HG03095 (cell line): ENCODE measurements at regions not wholly inside any gene's neighbourhood (a gene's known extent, or its start where the extent isn't known, plus 50 kb on each side); places are given as distances from the start of the nearest gene placed in this dataset.
"Not testable (repeated sequence)": the region's sequence is repeated elsewhere in the genome, so short reads cannot be mapped to it uniquely, and the experiment has no call there.

Experiments used
- ATAC-seq: cut with Tn5 transposase; IDR thresholded peaks from one replicate; pipeline ENCODE4 v1.9.1; 2021; ENCODE audit warnings: moderate library complexity; ENCODE audit not compliant: unreplicated experiment

- ATAC-seq, result no peak
Observed at GRCh38 chr1:121566346-121566745, 381.6 kb downstream of the SRGAP2C start.

- ATAC-seq, result no peak
Observed at GRCh38 chr1:121569428-121569827, 384.7 kb downstream of the SRGAP2C start.

GRCh38 chr1:121573881-121574504, 389.2 kb downstream of the SRGAP2C start:
- not testable (repeated sequence) for ATAC-seq

- ATAC-seq, result not testable (repeated sequence)
Observed at GRCh38 chr1:121574505-121574899, 389.7 kb downstream of the SRGAP2C start.

GRCh38 chr1:121582898-121583297, 398.1 kb downstream of the SRGAP2C start:
- not testable (repeated sequence) for ATAC-seq

- ATAC-seq, result no peak
Observed at GRCh38 chr1:121586369-121587229, 401.8 kb downstream of the SRGAP2C start.

- ATAC-seq, result no peak
Observed at GRCh38 chr1:121587230-121587569, 402.4 kb downstream of the SRGAP2C start.

GRCh38 chr1:121587777-121588176, 403.0 kb downstream of the SRGAP2C start:
- no peak for ATAC-seq

- no peak for ATAC-seq
Observed at GRCh38 chr1:121594096-121594495, 409.3 kb downstream of the SRGAP2C start.

GRCh38 chr1:121595089-121595488, 410.3 kb downstream of the SRGAP2C start:
- no peak for ATAC-seq

GRCh38 chr1:121604843-121605444, 420.2 kb downstream of the SRGAP2C start:
- not testable (repeated sequence) for ATAC-seq

GRCh38 chr1:121607499-121607898, 422.7 kb downstream of the SRGAP2C start:
- not testable (repeated sequence) for ATAC-seq
